Left forelimb (tissue), 1 donor: ENCODE measurements at regions not wholly inside any gene's neighbourhood (a gene's known extent, or its start where the extent isn't known, plus 50 kb on each side); places are given as distances from the start of the nearest gene placed in this dataset.

ENCODE experiments used
- DNase-seq: peaks from one replicate; pipeline ENCODE4 v3.0.0-alpha.2; 2018; ENCODE audit warnings: low spot score

DNA sequence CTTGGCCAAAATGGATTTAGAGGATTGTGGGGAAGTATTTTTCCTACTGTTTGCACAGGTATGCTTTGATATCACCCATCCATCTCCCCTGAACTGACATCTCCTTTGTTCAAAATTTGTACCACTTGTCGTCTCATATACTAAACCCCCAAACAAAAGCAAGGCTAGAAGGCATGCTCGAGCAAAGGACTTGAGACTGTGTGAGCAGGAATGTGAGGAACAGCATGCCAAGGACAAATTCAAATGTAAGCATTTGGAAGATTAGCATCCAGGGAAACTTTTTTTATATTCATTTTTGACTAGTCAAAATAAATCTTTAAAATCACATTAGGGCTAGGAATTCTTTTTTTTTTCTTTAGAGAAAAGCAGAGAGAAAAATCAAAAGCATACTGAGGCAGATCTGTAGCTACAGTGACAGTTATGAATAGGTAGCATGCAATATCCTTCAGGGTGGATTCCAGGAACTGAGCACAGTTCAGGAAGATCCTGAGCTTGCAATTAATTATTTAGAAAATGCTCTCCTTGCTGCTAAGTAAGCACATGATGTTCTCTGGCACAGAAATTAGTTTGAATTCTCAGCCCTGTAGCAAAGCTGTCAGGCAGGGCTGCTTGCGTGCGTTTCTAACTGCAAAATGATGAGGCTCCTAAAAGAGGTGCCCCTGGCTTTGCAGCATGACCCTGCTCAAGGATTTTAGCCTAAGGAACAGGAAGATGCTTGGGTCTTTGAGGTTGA, 327.7 kb downstream of the LRIG3 start:
- no peak for DNase-seq

DNA sequence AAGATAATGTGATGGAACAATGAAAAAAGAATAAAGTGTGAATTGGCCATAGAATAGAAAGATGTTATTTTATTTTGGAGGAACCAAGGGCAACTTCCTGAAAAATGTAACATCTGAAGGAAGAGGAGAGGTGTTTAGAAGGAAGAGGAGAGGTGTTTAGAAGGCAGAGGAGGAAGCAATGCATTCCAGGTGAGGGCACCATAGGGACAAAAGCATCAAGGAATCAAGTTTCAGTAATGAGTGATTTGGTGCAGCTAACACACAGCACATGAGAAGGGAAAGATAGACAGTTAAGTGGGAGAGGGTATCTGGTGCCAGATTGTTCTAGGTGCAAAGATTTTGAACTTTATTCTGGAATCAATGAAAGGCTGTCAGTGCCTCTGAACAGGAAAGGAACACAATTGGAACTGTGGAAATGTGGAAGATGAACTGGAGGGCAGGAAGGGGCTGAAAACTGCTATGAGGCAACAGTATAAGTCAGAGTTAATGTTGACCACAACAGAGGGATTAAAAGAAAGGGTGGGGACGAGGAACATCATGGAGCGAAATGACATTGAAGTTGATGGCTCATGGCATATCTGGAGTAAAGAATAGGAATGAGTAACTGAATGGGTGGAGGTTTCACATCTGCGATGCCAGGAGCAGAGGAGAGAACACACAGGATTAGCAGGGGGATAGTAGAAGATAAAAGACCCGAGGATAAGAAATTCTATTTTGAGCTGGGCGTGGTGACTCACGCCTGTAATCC, 326.6 kb downstream of the LRIG3 start:
- DNase-seq: no peak

DNA sequence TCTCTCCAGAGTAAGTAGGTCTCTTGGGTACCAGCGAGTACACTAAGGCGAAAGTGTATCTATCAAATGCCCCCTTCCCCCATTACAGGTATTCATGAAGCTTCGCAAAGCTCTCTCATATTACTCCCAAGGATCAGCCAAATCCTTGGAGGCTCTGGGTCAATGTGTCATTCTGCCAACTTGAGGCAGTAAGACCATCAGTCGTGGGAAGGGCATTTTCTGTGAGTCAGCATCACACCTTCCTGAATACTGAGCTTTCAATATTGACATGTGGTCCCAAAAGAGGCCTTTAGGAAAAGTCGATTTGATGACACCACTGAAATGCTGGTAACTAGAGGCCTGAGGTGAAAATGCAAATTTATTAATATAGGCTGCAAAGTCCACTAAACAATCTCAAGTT, 323.9 kb downstream of the LRIG3 start:
- DNase-seq: no peak

DNA sequence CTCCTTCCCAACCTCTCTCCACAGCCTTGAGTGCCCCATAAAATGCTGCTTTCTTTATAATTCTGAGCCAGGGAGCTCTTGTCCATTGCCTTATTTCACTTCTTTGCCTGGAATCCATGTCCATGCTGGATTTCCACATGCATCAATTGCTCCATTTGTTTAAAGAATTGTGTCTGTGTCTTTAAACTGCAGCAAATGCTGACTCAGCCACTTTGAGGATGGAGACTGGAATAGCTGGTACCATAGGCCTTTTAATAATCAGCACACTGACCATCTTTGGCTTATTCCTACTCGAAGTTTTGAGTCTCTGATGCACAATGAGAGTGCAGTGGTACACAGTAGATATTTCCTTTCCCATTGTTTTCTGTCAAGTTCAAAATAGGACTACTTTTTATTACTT, 318.8 kb downstream of the LRIG3 start:
- DNase-seq: no peak

DNA sequence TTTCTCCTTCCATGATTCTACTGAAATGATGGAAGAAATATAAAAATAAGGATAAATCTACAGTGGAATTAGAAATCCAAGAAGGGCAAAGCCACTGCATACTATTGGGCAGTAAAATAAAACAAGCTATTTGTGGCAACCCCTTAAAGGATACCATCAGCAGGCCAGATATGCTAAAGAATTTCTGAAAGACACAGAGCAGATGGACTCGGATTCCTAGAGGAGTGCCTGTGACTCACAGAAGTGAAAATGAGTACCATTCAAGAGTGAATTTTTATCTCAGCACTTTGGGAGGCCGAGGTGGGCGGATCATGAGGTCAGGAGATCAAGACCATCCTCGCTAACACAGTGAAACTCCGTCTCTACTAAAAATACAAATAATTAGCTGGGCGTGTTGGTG, 318.1 kb downstream of the LRIG3 start:
- DNase-seq: no peak

GRCh38 chr12:58602736-58603135, 317.6 kb downstream of the LRIG3 start:
- no peak for DNase-seq

GRCh38 chr12:58607805-58608204, 312.5 kb downstream of the LRIG3 start:
- DNase-seq: no peak

GRCh38 chr12:58608711-58609110, 311.6 kb downstream of the LRIG3 start:
- DNase-seq: no peak

- no peak for DNase-seq
These were observed 305.3 kb downstream of the LRIG3 start for GRCh38 chr12:58615047-58615446.

- DNase-seq: no peak
These were observed 304.7 kb downstream of the LRIG3 start for GRCh38 chr12:58615576-58615975.

- DNase-seq: no peak
These were observed 303.7 kb downstream of the LRIG3 start for GRCh38 chr12:58616618-58617017.

- DNase-seq: no peak
These were observed 299.2 kb downstream of the LRIG3 start for GRCh38 chr12:58621126-58621525.

DNA sequence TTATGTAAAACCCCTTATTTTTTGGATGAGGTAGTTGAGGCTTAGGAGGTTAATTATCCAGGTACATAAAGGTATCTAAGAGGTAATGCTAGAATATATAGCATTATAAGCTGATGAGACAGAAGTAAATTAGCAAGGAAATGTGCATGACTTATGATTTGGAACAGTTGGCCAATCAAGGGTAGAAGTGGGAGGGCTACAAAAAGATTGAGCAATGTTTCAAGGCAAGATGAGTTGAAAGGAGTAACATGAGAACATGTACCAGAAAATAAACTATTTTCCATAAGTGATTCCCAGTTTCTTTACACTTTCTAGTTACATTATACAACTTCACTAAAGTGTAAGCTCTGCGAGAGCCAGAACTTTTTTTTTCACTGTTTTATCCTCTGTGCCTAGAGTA, 290.9 kb downstream of the LRIG3 start:
- no peak for DNase-seq

GRCh38 chr12:58633479-58633878, 286.8 kb downstream of the LRIG3 start:
- DNase-seq: no peak

DNA sequence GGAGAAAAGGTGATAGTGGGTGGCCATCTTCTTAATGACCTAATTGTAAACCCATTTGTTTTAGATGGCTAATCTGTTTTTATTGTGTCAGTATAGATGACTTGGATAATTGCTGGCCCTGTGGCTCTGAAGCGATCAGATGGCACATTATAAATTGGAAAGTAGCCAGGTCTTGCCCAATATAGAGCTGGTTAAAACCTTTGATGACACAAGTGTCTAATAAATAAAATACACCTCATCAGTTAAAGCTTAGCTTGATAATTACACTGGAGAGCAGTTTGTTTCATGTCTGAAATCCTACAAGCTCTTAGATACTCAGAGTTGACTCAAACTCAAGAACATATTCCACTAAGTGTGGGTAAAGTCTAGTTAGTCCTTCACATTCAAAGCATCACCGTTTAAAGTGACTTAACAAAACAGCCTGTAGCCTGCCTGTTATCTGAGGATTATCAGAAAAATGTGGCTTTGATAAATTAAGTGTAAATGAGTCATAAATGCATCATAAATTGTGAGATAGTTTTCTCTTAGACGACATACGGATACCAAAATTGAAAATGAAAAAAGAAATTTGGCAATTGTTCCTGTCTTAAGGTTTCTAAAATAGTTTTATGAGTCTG, 280.9 kb downstream of the LRIG3 start:
- DNase-seq: no peak

- no peak for DNase-seq
These were observed 280.0 kb downstream of the LRIG3 start for GRCh38 chr12:58640314-58640713.

DNA sequence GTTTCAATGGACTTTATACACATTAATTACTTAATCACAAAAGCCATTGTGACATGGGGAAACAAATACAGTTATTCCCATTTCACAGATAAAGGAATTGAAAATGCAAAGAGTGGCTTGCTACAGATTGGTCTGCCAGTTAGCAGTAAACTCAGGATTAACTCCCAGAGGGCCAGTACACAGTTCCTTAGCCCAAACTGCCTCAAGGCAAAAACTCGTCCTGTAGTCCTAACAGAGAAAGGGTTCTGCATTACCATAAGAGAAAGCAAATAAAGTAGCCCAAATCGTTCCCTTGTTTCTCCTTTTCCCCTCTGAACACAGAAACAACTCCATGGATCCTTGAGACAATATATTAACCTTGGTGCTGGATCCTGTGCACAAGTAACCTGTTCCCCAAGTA, 274.4 kb downstream of the LRIG3 start:
- no peak for DNase-seq

DNA sequence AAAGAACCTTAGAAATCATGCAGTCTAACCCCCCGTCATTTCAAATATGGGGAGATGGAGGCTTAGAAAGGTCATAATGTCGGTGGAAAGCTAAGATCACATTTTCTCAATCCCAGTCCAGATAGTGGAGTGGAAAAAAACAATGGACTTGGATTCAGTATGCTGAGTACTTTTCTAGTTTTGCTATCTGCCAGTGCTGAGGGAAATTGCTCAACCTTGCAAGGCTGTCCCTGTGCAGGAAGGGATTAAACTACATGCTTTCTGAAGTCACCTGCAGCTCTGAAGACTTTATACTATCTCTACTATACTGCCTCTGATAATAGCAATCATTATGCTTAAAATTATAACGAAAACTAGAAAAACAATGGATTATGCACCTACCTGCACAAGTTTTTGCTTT, 272.8 kb downstream of the LRIG3 start:
- DNase-seq: no peak

DNA sequence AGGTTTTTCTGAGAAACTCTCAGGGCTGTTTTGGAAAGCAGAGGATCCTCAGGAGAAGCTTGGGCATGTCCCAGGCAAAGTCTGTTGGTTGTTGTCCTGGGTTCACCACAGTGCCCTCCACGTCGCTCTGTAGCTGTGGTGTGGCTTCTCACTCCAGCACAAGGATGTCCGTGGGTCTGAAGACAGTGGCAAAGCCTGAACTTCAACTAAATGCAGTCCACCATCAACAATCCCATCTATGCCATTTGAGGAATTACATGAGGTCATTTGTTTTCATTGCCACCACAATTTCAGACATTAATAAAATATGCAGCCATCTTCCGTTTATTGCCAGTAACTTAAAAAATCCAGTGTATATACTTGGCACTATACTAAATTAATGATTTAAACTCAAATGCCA, 272.1 kb downstream of the LRIG3 start:
- no peak for DNase-seq

DNA sequence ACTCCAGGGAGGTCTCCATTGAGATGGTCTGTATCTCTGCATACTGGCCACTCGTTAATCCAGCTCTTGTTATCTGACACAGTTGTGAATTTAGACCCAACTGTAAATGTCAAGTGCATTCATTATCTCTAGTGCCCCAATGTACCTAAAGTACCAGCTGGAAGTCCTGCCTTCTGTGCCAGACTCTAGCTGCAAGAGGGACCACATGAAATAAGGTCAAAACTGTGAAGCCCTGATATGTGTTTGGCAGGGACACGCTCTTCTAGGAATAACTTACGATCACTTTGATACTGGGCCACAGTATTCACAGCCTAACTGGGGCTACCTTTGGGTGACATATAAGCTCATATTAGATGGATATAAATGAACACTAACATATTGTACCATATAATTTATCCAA, 268.5 kb downstream of the LRIG3 start:
- no peak for DNase-seq

DNA sequence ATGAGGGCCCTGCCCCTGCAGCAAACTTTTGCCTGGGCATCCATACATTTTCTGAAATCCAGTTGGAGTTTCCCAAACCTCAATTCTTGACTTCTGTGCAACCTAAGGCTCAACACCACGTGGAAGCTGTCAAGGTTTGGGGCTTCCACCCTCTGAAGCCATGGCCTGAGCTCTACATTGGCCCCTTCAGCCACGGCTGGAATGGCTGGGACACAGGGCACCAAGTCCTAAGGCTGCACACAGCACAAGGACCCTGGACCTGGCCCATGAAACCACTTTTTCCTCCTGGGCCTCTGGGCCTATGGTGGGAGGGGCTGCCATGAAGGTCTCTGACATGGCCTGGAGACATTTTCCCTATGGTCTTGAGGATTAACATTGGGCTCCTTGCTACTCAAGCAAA, 266.3 kb downstream of the LRIG3 start:
- no peak for DNase-seq

DNA sequence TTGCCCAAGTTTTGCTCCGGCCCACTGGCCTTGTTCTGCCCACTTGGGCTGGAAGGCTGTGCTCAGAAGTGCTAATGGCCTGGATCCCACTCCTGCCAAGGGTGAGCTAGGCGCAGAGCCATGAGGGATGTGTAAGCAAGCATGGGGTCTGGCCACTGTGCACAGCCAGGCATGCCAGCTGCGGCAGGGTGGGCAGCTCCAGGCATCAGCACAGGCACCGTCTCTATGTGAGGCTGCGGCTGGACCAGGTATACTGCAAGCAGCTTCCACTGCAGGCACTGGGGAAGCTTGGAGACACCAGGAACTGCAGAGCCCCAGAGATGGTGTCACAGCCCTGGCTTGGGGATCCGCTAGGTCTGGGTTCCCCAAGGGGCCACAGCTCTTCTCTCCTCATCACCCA, 264.9 kb downstream of the LRIG3 start:
- no peak for DNase-seq

GRCh38 chr12:58656254-58657009, 263.9 kb downstream of the LRIG3 start:
- no peak for DNase-seq
